ENCODE measurements at regions not wholly inside any gene's neighbourhood (a gene's known extent, or its start where the extent isn't known, plus 50 kb on each side); places are given as distances from the start of the nearest gene placed in this dataset.

GRCh38 chr2:16821692-16822091, 156.1 kb upstream of the CYRIA start:
- TF ChIP-seq POLR2A (IDR thresholded peaks at IDR 0.05; ENCODE audit: extremely low read depth, insufficient read length) (no peak), MAX (IDR thresholded peaks at IDR 0.05; ENCODE audit: low read depth, low read length) (no peak), MYC (IDR thresholded peaks at IDR 0.05; ENCODE audit: low read depth, low read length) (no peak)
- TF ChIP-seq, protein P1, sequence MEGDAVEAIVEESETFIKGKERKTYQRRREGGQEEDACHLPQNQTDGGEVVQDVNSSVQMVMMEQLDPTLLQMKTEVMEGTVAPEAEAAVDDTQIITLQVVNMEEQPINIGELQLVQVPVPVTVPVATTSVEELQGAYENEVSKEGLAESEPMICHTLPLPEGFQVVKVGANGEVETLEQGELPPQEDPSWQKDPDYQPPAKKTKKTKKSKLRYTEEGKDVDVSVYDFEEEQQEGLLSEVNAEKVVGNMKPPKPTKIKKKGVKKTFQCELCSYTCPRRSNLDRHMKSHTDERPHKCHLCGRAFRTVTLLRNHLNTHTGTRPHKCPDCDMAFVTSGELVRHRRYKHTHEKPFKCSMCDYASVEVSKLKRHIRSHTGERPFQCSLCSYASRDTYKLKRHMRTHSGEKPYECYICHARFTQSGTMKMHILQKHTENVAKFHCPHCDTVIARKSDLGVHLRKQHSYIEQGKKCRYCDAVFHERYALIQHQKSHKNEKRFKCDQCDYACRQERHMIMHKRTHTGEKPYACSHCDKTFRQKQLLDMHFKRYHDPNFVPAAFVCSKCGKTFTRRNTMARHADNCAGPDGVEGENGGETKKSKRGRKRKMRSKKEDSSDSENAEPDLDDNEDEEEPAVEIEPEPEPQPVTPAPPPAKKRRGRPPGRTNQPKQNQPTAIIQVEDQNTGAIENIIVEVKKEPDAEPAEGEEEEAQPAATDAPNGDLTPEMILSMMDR (IDR thresholded peaks at IDR 0.05; ENCODE audit: low read depth, low read length) = no peak
